B cell (primary cell): ENCODE measurements at regions not wholly inside any gene's neighbourhood (a gene's known extent, or its start where the extent isn't known, plus 50 kb on each side); places are given as distances from the start of the nearest gene placed in this dataset.

Experiments
- ATAC-seq: fragments of 200-7000 bp; cut with Tn5 transposase; one replicate; pipeline ENCODE4 v1.10.0; 2021; ENCODE audit warnings: low read depth, mild to moderate bottlenecking, moderate number of reproducible peaks, moderate library complexity
- CTCF ChIA-PET: fragments of 350-600 bp; sonication (Branson Sonifier 250); formaldehyde crosslinking; loops from one replicate; lab custom pipeline; 2021; ENCODE audit warnings: antibody characterized with exemption, inconsistent platforms; lab: Charles Lee
- POLR2A ChIA-PET: fragments of 350-600 bp; sonication (Branson Sonifier 250); formaldehyde crosslinking; loops from one replicate; lab custom pipeline; 2021; ENCODE audit warnings: antibody characterized with exemption; lab: Charles Lee
- DNase-seq: peaks from one replicate; pipeline ENCODE4 v3.0.0; 2013
- H2AFZ ChIP-seq: 2 replicates; pipeline ENCODE4 v1.6.1; 2012; ENCODE audit warnings: mild to moderate bottlenecking, low read depth, low read length; ENCODE audit not compliant: insufficient read depth, poor library complexity, severe bottlenecking
- H3K27ac ChIP-seq, 2 donors: 1 replicate in 1 of 2; 2 replicates in 1 of 2; pipeline ENCODE4 v1.5.1; 2012 to 2013; ENCODE audit warnings: low read length in 2 of 2, mild to moderate bottlenecking in 2 of 2, moderate library complexity in 1 of 2
- H3K27me3 ChIP-seq, 4 experiments: fragments of 200-600 bp in 1 of 4; sonication (generic) in 1 of 4; replicated peaks in 1 of 4; 1 replicate in 2 of 4; 2 replicates in 2 of 4; pipeline versions ENCODE4 v1.6.1 to v1.7.0; 2013 to 2016; ENCODE audit warnings: low read length in 3 of 4, mild to moderate bottlenecking in 2 of 4, mixed read lengths in 1 of 4, moderate library complexity in 1 of 4; ENCODE audit not compliant: insufficient read depth in 4 of 4, control insufficient read depth in 3 of 4; ENCODE audit errors: control extremely low read depth in 1 of 4
- H3K36me3 ChIP-seq, 2 experiments: replicated peaks in 1 of 2; 1 replicate in 1 of 2; 2 replicates in 1 of 2; pipeline versions ENCODE4 v1.6.1 to v1.7.1; 2013; ENCODE audit warnings: low read length in 1 of 2; ENCODE audit not compliant: insufficient read depth in 2 of 2, control insufficient read depth in 1 of 2; ENCODE audit errors: control extremely low read depth in 1 of 2, extremely low read depth in 1 of 2
- H3K4me1 ChIP-seq, 2 donors: fragments of 200-600 bp in 1 of 2; sonication (generic) in 1 of 2; 1 replicate in 1 of 2; 2 replicates in 1 of 2; pipeline versions ENCODE4 v1.5.1 to v1.6.1; 2013 to 2017; ENCODE audit warnings: low read length in 2 of 2; ENCODE audit not compliant: control insufficient read depth in 2 of 2, insufficient read depth in 2 of 2
- H3K4me2 ChIP-seq: replicated peaks from 2 replicates; pipeline ENCODE3; 2012; ENCODE audit warnings: mild to moderate bottlenecking, low read depth, low read length; ENCODE audit not compliant: poor library complexity, severe bottlenecking
- H3K4me3 ChIP-seq, 5 experiments: fragments of 200-600 bp in 1 of 5; sonication (generic) in 1 of 5; 1 replicate in 3 of 5; 2 replicates in 2 of 5; pipeline versions ENCODE4 v1.5.1 to v1.7.0; 2011 to 2016; ENCODE audit warnings: low read length in 4 of 5, mild to moderate bottlenecking in 4 of 5, low read depth in 2 of 5, control low read depth in 1 of 5, moderate library complexity in 1 of 5; ENCODE audit not compliant: insufficient read depth in 1 of 5; ENCODE audit errors: control extremely low read depth in 1 of 5, extremely low read depth in 1 of 5
- H3K79me2 ChIP-seq: fragments of 200-600 bp; sonication (generic); one replicate; pipeline ENCODE4 v1.6.0; 2016; ENCODE audit warnings: low read length; ENCODE audit not compliant: control insufficient read depth, insufficient read depth
- H3K9ac ChIP-seq: fragments of 200-600 bp; sonication (generic); 2 replicates; pipeline ENCODE4 v1.6.1; 2017; ENCODE audit warnings: mild to moderate bottlenecking, low read length, moderate library complexity
- H3K9me3 ChIP-seq, 3 donors: one replicate each; pipeline versions ENCODE4 v1.6.1 to v1.7.1; 2013; ENCODE audit warnings: low read length in 2 of 3; ENCODE audit not compliant: control insufficient read depth in 2 of 3, insufficient read depth in 1 of 3; ENCODE audit errors: control extremely low read depth in 1 of 3
- H4K20me1 ChIP-seq: 2 replicates; pipeline ENCODE4 v1.6.0; 2012; ENCODE audit warnings: mild to moderate bottlenecking, low read length; ENCODE audit not compliant: insufficient read depth, control insufficient read depth, poor library complexity, severe bottlenecking
- H3K27ac Mint-ChIP-seq: one replicate; pipeline ENCODE4 v1.8.0; 2021; ENCODE audit warnings: mixed read lengths
- H3K27me3 Mint-ChIP-seq: one replicate; pipeline ENCODE4 v1.8.0; 2021; ENCODE audit warnings: mixed read lengths
- H3K4me1 Mint-ChIP-seq: one replicate; pipeline ENCODE4 v1.8.0; 2021; ENCODE audit warnings: mixed read lengths
- H3K4me3 Mint-ChIP-seq: one replicate; pipeline ENCODE4 v1.8.0; 2021; ENCODE audit warnings: mixed read lengths
- H3K9me3 Mint-ChIP-seq: one replicate; pipeline ENCODE4 v1.8.0; 2022; ENCODE audit warnings: mixed read lengths; ENCODE audit not compliant: insufficient read depth
- EZH2 ChIP-seq: IDR thresholded peaks from 2 replicates; pipeline ENCODE4 v1.6.1; 2012; ENCODE audit warnings: borderline replicate concordance, low read depth, mild to moderate bottlenecking, moderate library complexity, low read length; ENCODE audit not compliant: insufficient read depth, poor library complexity, severe bottlenecking
- WGBS: methylation state at CpG from one replicate; pipeline ENCODE4 v1.1.5; 2013; ENCODE audit warnings: missing lambda C conversion rate; ENCODE audit not compliant: insufficient coverage; 5-methylcytosine and 5-hydroxymethylcytosine counted together
- intact Hi-C: fragments of 100-400 bp; cut with micrococcal nuclease; formaldehyde crosslinking; loops from one replicate; pipeline ENCODE4 v1.10.0; 2022
- TF ChIP-seq, protein P1 (sequence below): fragments of 200-600 bp; IDR thresholded peaks from one replicate; pipeline ENCODE4 v1.8.0; 2022; ENCODE audit warnings: antibody characterized with exemption, mild to moderate bottlenecking

DNA sequence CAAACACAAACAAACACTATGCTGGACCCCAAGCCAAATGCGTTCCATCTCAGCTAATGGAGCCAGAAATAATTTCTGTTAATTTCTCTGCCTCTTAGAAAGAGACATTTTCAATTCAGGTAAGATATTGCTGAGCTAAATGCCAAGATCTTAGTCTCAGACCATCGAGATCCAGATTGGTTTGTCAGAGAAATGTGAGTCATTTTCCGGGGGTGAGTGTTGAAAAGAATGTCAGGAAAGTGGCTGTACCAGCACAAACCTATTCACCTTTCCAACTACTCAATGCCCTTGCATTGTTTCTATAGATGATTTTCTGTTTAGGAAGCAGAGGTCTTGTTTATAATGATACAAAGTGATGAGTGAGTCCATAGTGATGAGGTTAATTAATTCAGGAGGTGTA is 266.8 kb upstream of the TSHZ3 start:
- intact Hi-C loops, result no loop called here

DNA sequence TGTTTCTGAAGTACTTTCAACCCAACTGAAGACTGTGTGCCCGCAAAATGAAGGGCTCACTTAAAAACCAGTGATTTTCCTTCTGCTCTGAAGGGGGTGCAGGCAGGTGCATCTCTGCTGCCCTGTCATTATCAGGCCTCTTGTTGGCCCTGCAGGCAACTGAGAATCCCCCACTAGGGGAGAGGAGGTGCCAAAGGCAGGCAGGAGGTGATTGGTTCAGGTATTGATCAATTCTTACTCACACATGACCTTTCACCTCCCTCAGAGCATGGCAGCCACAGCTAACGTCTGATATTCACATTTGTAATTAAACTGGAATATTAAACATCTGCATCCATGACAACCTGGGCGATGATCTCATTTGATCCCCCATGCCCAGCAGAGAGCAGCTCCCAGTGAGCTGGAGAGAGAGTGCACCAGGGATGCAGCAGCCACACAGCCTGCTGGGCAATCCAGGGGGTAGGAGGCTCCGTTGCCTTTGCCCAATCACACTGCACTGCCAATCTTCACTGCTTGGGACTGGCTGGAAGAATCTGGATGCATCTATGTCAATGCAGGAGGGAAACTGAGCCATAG is 267.9 kb upstream of the TSHZ3 start:
- Histone ChIP-seq H3K9me3 (peaks cover 0 to 22% (median 1%) of the 10 kb centered on the region in 3 donors), H2AFZ (no peak overlapping the region), H4K20me1 (no peaks in the 10 kb centered on the region), H3K9ac (no peak overlapping the region), H3K27ac (no peak overlapping the region), H3K4me1 (no peaks in the 10 kb centered on the region), H3K27me3 (no peaks in the 10 kb centered on the region), H3K4me3 (no peak overlapping the region), H3K36me3 (no peaks in the 10 kb centered on the region), H3K79me2 (no peaks in the 10 kb centered on the region), H3K4me2 (no peak overlapping the region)
- H3K4me3 Mint-ChIP-seq, result no peak overlapping the region
- no peak overlapping the region for H3K27ac Mint-ChIP-seq
- 79% methylated on average over 2 of the region's 4 CpGs for WGBS
- CTCF ChIA-PET, result no interaction called here
- TF ChIP-seq, protein P1, sequence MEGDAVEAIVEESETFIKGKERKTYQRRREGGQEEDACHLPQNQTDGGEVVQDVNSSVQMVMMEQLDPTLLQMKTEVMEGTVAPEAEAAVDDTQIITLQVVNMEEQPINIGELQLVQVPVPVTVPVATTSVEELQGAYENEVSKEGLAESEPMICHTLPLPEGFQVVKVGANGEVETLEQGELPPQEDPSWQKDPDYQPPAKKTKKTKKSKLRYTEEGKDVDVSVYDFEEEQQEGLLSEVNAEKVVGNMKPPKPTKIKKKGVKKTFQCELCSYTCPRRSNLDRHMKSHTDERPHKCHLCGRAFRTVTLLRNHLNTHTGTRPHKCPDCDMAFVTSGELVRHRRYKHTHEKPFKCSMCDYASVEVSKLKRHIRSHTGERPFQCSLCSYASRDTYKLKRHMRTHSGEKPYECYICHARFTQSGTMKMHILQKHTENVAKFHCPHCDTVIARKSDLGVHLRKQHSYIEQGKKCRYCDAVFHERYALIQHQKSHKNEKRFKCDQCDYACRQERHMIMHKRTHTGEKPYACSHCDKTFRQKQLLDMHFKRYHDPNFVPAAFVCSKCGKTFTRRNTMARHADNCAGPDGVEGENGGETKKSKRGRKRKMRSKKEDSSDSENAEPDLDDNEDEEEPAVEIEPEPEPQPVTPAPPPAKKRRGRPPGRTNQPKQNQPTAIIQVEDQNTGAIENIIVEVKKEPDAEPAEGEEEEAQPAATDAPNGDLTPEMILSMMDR, result no peak
- TF ChIP-seq EZH2, result no peak
- H3K27me3 Mint-ChIP-seq, result no peaks in the 10 kb centered on the region
- no peaks in the 10 kb centered on the region for H3K4me1 Mint-ChIP-seq
- H3K9me3 Mint-ChIP-seq, result peaks cover 4% of the 10 kb centered on the region
- ATAC-seq (no peak), DNase-seq (no peak)
- intact Hi-C loops, result no loop called here
- POLR2A ChIA-PET, result no interaction called here

More for the DNA sequence above, 266.8 kb upstream of the TSHZ3 start:
- Histone ChIP-seq H3K9ac (no peak overlapping the region), H3K27ac (no peak overlapping the region), H3K4me1 (no peaks in the 10 kb centered on the region), H3K79me2 (no peaks in the 10 kb centered on the region), H3K9me3 (peaks cover 0 to 19% (median 1%) of the 10 kb centered on the region in 3 donors), H3K4me3 (no peak overlapping the region), H2AFZ (no peak overlapping the region), H4K20me1 (no peaks in the 10 kb centered on the region), H3K27me3 (no peaks in the 10 kb centered on the region), H3K36me3 (no peaks in the 10 kb centered on the region), H3K4me2 (no peak overlapping the region)
- no peaks in the 10 kb centered on the region for H3K27me3 Mint-ChIP-seq
- ATAC-seq (no peak), DNase-seq (no peak)
- WGBS, result 100% methylated on average over 1 of the region's 3 CpGs
- no peak overlapping the region for H3K4me3 Mint-ChIP-seq
- peaks cover 4% of the 10 kb centered on the region for H3K9me3 Mint-ChIP-seq
- CTCF ChIA-PET, result no interaction called here
- no peaks in the 10 kb centered on the region for H3K4me1 Mint-ChIP-seq
- no peak for TF ChIP-seq EZH2
- TF ChIP-seq, protein P1, result no peak
- H3K27ac Mint-ChIP-seq, result no peak overlapping the region
- POLR2A ChIA-PET, result no interaction called here
